ENCODE measurements at regions not wholly inside any gene's neighbourhood (a gene's known extent, or its start where the extent isn't known, plus 50 kb on each side); places are given as distances from the start of the nearest gene placed in this dataset.
A peak's percentile ranks its signal among the peaks of the same experiment; 100 is the strongest.

GRCh38 chr1:199784138-199784895 is 243.2 kb upstream of the NR5A2 start:
- no peak for TF ChIP-seq CTCF (IDR thresholded peaks at IDR 0.05; ENCODE audit: low read length, missing control alignments)
- no peak for DNase-seq (ENCODE audit: low read depth)

GRCh38 chr1:199786695-199787094 is 240.8 kb upstream of the NR5A2 start:
- no peak for DNase-seq (ENCODE audit: low read depth)
- TF ChIP-seq CTCF (IDR thresholded peaks at IDR 0.05; ENCODE audit: low read length, missing control alignments) = no peak
- H3K4me3 ChIP-seq (replicated peaks; ENCODE audit: low read depth, low read length) = no peak overlapping the region

More at GRCh38 chr1:199784138-199784895, 243.2 kb upstream of the NR5A2 start:
- no peak overlapping the region for H3K4me3 ChIP-seq (replicated peaks; ENCODE audit: low read depth, low read length)

- TF ChIP-seq CTCF (IDR thresholded peaks at IDR 0.05; ENCODE audit: low read length, missing control alignments) = no peak
- DNase-seq (ENCODE audit: low read depth) = no peak
- no peak overlapping the region for H3K4me3 ChIP-seq (replicated peaks; ENCODE audit: low read depth, low read length)
Observed at GRCh38 chr1:199789141-199789540, 238.4 kb upstream of the NR5A2 start.

- H3K4me3 ChIP-seq (replicated peaks; ENCODE audit: low read depth, low read length) = no peak overlapping the region
- TF ChIP-seq CTCF (IDR thresholded peaks at IDR 0.05; ENCODE audit: low read length, missing control alignments) = no peak
- no peak for DNase-seq (ENCODE audit: low read depth)
Observed at GRCh38 chr1:199791495-199791894, 236.0 kb upstream of the NR5A2 start.

- no peak for TF ChIP-seq CTCF (IDR thresholded peaks at IDR 0.05; ENCODE audit: low read length, missing control alignments)
- no peak for DNase-seq (ENCODE audit: low read depth)
- no peak overlapping the region for H3K4me3 ChIP-seq (replicated peaks; ENCODE audit: low read depth, low read length)
Observed at GRCh38 chr1:199792874-199793273, 234.6 kb upstream of the NR5A2 start.

GRCh38 chr1:199794105-199794863 is 233.2 kb upstream of the NR5A2 start:
- no peak for TF ChIP-seq CTCF (IDR thresholded peaks at IDR 0.05; ENCODE audit: low read length, missing control alignments)
- DNase-seq (ENCODE audit: low read depth) = peak; percentile 29
- H3K4me3 ChIP-seq (replicated peaks; ENCODE audit: low read depth, low read length) = no peak overlapping the region
